DND-41 (cell line): ENCODE measurements at regions not wholly inside any gene's neighbourhood (a gene's known extent, or its start where the extent isn't known, plus 50 kb on each side); places are given as distances from the start of the nearest gene placed in this dataset.

ENCODE experiments used
- CTCF ChIP-seq: IDR thresholded peaks from 2 replicates; pipeline ENCODE4 v1.5.1; 2012; ENCODE audit warnings: borderline replicate concordance, low read length, moderate library complexity, mild to moderate bottlenecking; ENCODE audit not compliant: poor library complexity, severe bottlenecking; ENCODE audit errors: extremely low read depth
- EZH2 ChIP-seq: IDR thresholded peaks from 3 replicates; pipeline ENCODE4 v1.6.1; 2012; ENCODE audit warnings: borderline replicate concordance, low read depth, mild to moderate bottlenecking, moderate library complexity, low read length, inconsistent platforms; ENCODE audit not compliant: severe bottlenecking

GRCh38 chr7:115630049-115630448 lies 400.5 kb downstream of the TFEC start:
- no peak for TF ChIP-seq CTCF
- no peak for TF ChIP-seq EZH2
